HepG2 (cell line): ENCODE measurements at regions not wholly inside any gene's neighbourhood (a gene's known extent, or its start where the extent isn't known, plus 50 kb on each side); places are given as distances from the start of the nearest gene placed in this dataset.

Experiments used
- ATAC-seq: fragments of 200-7000 bp; cut with Tn5 transposase; 3 replicates; pipeline ENCODE4 v1.9.1; 2020; ENCODE audit warnings: mild to moderate bottlenecking, moderate library complexity
- BruUV-seq: library from RNA; stranded (reverse); fragments of 400-500 nt; replicated peaks from 2 replicates; lab custom pipeline; 2021; lab: Mats Ljungman, UMichigan
- CTCF ChIA-PET: fragments of 300-600 bp; formaldehyde crosslinking; extraction: SDS; loops from one replicate; lab custom pipeline; 2021; ENCODE audit warnings: low total read pairs, inconsistent platforms, low intra/inter-chr PET ratio; lab: Yijun Ruan, JAX
- POLR2A ChIA-PET: fragments of 350-600 bp; sonication (Branson Sonifier 250); formaldehyde crosslinking; loops from one replicate; lab custom pipeline; 2020; ENCODE audit warnings: antibody characterized with exemption, inconsistent platforms; lab: Yijun Ruan, JAX
- DNase-seq: peaks from one replicate; pipeline ENCODE4 v3.0.0-alpha.2; 2015; ENCODE audit warnings: low spot score
- FAIRE-seq: peaks from 3 replicates; lab custom pipeline; 2011; peaks lifted over from hg19 to GRCh38; lab: Jason Lieb, UNC
- H2AFZ ChIP-seq: one replicate; pipeline ENCODE4 v1.6.1; 2011; ENCODE audit warnings: low read length, inconsistent platforms
- H3K27ac ChIP-seq: fragments of 300-600 bp; 3 replicates; pipeline ENCODE4 v1.8.0; 2011; ENCODE audit warnings: mixed run types, mild to moderate bottlenecking, mixed read lengths, low read length, inconsistent platforms; ENCODE audit not compliant: insufficient read depth; ENCODE audit errors: extremely low read length
- H3K27me3 ChIP-seq, 2 experiments: fragments of 200-600 bp in 1 of 2; 2 replicates in 1 of 2; 3 replicates in 1 of 2; pipeline versions ENCODE4 v1.6.0 to v1.8.0; 2011; ENCODE audit warnings: low read length in 2 of 2, mild to moderate bottlenecking in 2 of 2, moderate library complexity in 2 of 2, inconsistent platforms in 1 of 2; ENCODE audit not compliant: insufficient read depth in 2 of 2, control insufficient read depth in 1 of 2
- H3K36me3 ChIP-seq, 2 experiments: fragments of 200-600 bp in 1 of 2; replicated peaks in 1 of 2; 2 replicates in 1 of 2; 3 replicates in 1 of 2; pipeline versions ENCODE4 v1.5.1 to v1.8.0; 2011; ENCODE audit warnings: low read length in 2 of 2, inconsistent platforms in 1 of 2; ENCODE audit not compliant: insufficient read depth in 2 of 2, control insufficient read depth in 1 of 2
- H3K4me1 ChIP-seq: 2 replicates; pipeline ENCODE4 v1.5.1; 2012; ENCODE audit warnings: low read length, inconsistent platforms; ENCODE audit not compliant: insufficient read depth
- H3K4me2 ChIP-seq: 2 replicates; pipeline ENCODE4 v1.6.0; 2011; ENCODE audit warnings: low read depth, low read length, inconsistent platforms
- H3K4me3 ChIP-seq, 3 experiments: fragments of 200-600 bp in 1 of 3; sonication (generic), shearing (Covaris generic) in 1 of 3; replicated peaks in 1 of 3; 2 replicates each; pipeline ENCODE4 v1.5.1; 2011 to 2016; ENCODE audit warnings: low read length in 3 of 3, inconsistent platforms in 2 of 3, low read depth in 2 of 3, mild to moderate bottlenecking in 2 of 3, control low read depth in 1 of 3, mixed read lengths in 1 of 3; ENCODE audit not compliant: insufficient read depth in 1 of 3
- H3K79me2 ChIP-seq: one replicate; pipeline ENCODE4 v1.6.1; 2011; ENCODE audit warnings: low read length, inconsistent platforms; ENCODE audit not compliant: insufficient read depth
- H3K9ac ChIP-seq: 2 replicates; pipeline ENCODE4 v1.6.0; 2011; ENCODE audit warnings: mild to moderate bottlenecking, low read depth, low read length, inconsistent platforms; ENCODE audit not compliant: insufficient read depth
- H3K9me3 ChIP-seq: 2 replicates; pipeline ENCODE4 v1.5.1; 2012; ENCODE audit warnings: mild to moderate bottlenecking, low read length
- H4K20me1 ChIP-seq: 2 replicates; pipeline ENCODE4 v1.6.0; 2011; ENCODE audit warnings: inconsistent platforms, mild to moderate bottlenecking, low read length, moderate library complexity; ENCODE audit not compliant: insufficient read depth
- CHCHD3 ChIP-seq: sonication (generic); formaldehyde crosslinking; IDR thresholded peaks from 2 replicates; pipeline ENCODE4 v1.8.0; 2022; ENCODE audit warnings: mild to moderate bottlenecking, missing genetic modification reagents, moderate library complexity
- HOXA5 ChIP-seq: sonication (generic); formaldehyde crosslinking; IDR thresholded peaks from 2 replicates; pipeline ENCODE4 v1.4.0; 2020; ENCODE audit warnings: missing genetic modification reagents
- NFAT5 ChIP-seq: sonication (generic); formaldehyde crosslinking; IDR thresholded peaks from 2 replicates; pipeline ENCODE4 v1.4.0; 2020; ENCODE audit warnings: missing genetic modification reagents
- PBX2 ChIP-seq: IDR thresholded peaks from 2 replicates; pipeline ENCODE4 v1.6.1; 2016; ENCODE audit warnings: control low read depth
- PCBP2 ChIP-seq: fragments of 200-400 bp; formaldehyde crosslinking; optimal IDR thresholded peaks from 2 replicates; pipeline ENCODE3; 2018; ENCODE audit warnings: low read length, low read depth; ENCODE audit not compliant: poor library complexity, severe bottlenecking
- SRSF1 ChIP-seq: fragments of 200-400 bp; formaldehyde crosslinking; optimal IDR thresholded peaks from 2 replicates; pipeline ENCODE3; 2017; ENCODE audit warnings: mild to moderate bottlenecking, low read depth, low read length, moderate library complexity
- SRSF4 ChIP-seq: fragments of 200-400 bp; formaldehyde crosslinking; IDR thresholded peaks from one replicate; pipeline ENCODE4 v1.6.1; 2018; ENCODE audit warnings: mild to moderate bottlenecking, low read depth, low read length, moderate library complexity; ENCODE audit not compliant: poor library complexity, severe bottlenecking
- ZMAT3 ChIP-seq: sonication (generic); formaldehyde crosslinking; conservative IDR thresholded peaks from 2 replicates; pipeline ENCODE4 v1.7.0; 2021; ENCODE audit warnings: missing genetic modification reagents
- ZNF292 ChIP-seq: sonication (generic); formaldehyde crosslinking; IDR thresholded peaks from 2 replicates; pipeline ENCODE4 v1.8.1; 2022; ENCODE audit warnings: mild to moderate bottlenecking, low read depth, missing genetic modification reagents, borderline replicate concordance
- ZNF350 ChIP-seq: sonication (generic); formaldehyde crosslinking; IDR thresholded peaks from 2 replicates; pipeline ENCODE4 v1.4.0; 2020; ENCODE audit warnings: mild to moderate bottlenecking, low read depth, missing genetic modification reagents, borderline replicate concordance
- ZNF740 ChIP-seq: sonication (generic); formaldehyde crosslinking; IDR thresholded peaks from 2 replicates; pipeline ENCODE4 v1.4.0; 2020; ENCODE audit warnings: missing genetic modification reagents
- WGBS: methylation state at CpG from one replicate; pipeline ENCODE4 v1.1.6; 2017; ENCODE audit warnings: low lambda C conversion rate; 5-methylcytosine and 5-hydroxymethylcytosine counted together
- in situ Hi-C: cut with HindIII; loops from 2 replicates; pipeline ENCODE4 v1.10.0; 2017; ENCODE audit warnings: low pct_unique_long_range_greater_than_20kb; ENCODE audit not compliant: extremely low pct_ligation_motif_present
- intact Hi-C: fragments of 100-400 bp; cut with micrococcal nuclease; formaldehyde crosslinking; loops from one replicate; pipeline ENCODE4 v1.10.0; 2022; ENCODE audit not compliant: unreplicated experiment

GRCh38 chr13:83449668-83450395 lies 432.4 kb downstream of the SLITRK1 start:
- in situ Hi-C loops: no loop called here
- POLR2A ChIA-PET: no interaction called here
- H3K9ac ChIP-seq: no peak overlapping the region
- TF ChIP-seq ZMAT3 (CRISPR knock-in tag): no peak
- no peak for TF ChIP-seq NFAT5 (CRISPR knock-in tag)
- TF ChIP-seq ZNF292 (CRISPR knock-in tag): no peak
- TF ChIP-seq SRSF4: no peak
- no peak for TF ChIP-seq PBX2 (CRISPR knock-in tag)
- no peak for TF ChIP-seq SRSF1
- no peak for TF ChIP-seq ZNF350
- TF ChIP-seq CHCHD3 (CRISPR knock-in tag): no peak
- TF ChIP-seq ZNF740 (CRISPR knock-in tag): no peak
- TF ChIP-seq PCBP2: no peak
- no peak for TF ChIP-seq HOXA5
- TF ChIP-seq, all 625 proteins: peak for 0
- intact Hi-C loops: no loop called here
- Histone ChIP-seq H3K9me3 (peaks cover 27% of the 10 kb centered on the region), H3K27ac (no peak overlapping the region), H3K79me2 (no peaks in the 10 kb centered on the region), H4K20me1 (no peaks in the 10 kb centered on the region), H3K36me3 (no peaks in the 10 kb centered on the region), H3K4me3 (no peak overlapping the region), H3K27me3 (no peaks in the 10 kb centered on the region), H3K4me1 (no peaks in the 10 kb centered on the region), H3K4me2 (no peak overlapping the region), H2AFZ (no peak overlapping the region)
- CTCF ChIA-PET: no interaction called here
- no TSS peak for BruUV-seq
- ATAC-seq (no peak), FAIRE-seq (no peak), DNase-seq (no peak)
- WGBS: 4% methylated on average over 3 of the region's 3 CpGs
